WI38 (cell line): ENCODE measurements at regions not wholly inside any gene's neighbourhood (a gene's known extent, or its start where the extent isn't known, plus 50 kb on each side); places are given as distances from the start of the nearest gene placed in this dataset.

Source experiments
- H3K4me3 ChIP-seq: 2 replicates; pipeline ENCODE4 v1.5.1; 2011; ENCODE audit warnings: low read depth, mild to moderate bottlenecking, control low read depth, low read length
- TF ChIP-seq, protein P1 (sequence below): IDR thresholded peaks from 2 replicates; pipeline ENCODE4 v1.5.1; 2012; ENCODE audit warnings: low read depth, mild to moderate bottlenecking, control low read depth, low read length

DNA sequence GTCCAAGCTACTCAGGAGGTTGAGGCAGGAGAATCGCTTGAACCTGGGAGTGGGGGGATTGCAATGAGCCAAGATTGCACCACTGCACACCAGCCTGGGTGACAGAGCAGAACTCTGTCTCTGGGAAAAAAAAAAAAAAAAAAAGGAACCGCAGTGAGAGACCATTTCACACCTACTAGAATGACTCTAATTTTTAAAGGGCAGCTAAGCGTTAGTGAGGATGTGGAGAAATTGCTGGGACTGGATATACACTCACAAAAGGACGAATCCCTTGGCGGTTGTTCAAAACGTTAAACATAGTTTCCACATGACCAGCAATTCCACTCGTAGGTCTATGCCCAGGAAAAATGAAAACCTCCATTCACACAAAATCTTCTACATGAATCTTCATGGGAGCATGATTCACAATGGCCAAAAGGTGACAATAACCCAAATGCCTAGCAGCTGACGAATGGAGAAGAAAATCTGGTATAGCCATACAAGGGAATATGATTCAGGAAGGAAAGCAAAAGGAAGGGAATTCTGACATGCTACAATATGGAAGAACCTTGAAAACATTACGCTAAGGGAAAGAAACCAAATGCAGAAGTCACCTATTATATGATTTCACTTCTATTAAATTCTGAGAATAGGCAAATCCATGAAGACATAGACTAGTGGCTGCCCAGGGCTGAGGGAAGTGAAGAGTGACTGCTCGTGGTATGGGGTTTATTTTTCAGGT is 127.0 kb downstream of the CHSY1 start:
- TF ChIP-seq, protein P1, sequence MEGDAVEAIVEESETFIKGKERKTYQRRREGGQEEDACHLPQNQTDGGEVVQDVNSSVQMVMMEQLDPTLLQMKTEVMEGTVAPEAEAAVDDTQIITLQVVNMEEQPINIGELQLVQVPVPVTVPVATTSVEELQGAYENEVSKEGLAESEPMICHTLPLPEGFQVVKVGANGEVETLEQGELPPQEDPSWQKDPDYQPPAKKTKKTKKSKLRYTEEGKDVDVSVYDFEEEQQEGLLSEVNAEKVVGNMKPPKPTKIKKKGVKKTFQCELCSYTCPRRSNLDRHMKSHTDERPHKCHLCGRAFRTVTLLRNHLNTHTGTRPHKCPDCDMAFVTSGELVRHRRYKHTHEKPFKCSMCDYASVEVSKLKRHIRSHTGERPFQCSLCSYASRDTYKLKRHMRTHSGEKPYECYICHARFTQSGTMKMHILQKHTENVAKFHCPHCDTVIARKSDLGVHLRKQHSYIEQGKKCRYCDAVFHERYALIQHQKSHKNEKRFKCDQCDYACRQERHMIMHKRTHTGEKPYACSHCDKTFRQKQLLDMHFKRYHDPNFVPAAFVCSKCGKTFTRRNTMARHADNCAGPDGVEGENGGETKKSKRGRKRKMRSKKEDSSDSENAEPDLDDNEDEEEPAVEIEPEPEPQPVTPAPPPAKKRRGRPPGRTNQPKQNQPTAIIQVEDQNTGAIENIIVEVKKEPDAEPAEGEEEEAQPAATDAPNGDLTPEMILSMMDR: no peak
- no peak overlapping the region for H3K4me3 ChIP-seq

DNA sequence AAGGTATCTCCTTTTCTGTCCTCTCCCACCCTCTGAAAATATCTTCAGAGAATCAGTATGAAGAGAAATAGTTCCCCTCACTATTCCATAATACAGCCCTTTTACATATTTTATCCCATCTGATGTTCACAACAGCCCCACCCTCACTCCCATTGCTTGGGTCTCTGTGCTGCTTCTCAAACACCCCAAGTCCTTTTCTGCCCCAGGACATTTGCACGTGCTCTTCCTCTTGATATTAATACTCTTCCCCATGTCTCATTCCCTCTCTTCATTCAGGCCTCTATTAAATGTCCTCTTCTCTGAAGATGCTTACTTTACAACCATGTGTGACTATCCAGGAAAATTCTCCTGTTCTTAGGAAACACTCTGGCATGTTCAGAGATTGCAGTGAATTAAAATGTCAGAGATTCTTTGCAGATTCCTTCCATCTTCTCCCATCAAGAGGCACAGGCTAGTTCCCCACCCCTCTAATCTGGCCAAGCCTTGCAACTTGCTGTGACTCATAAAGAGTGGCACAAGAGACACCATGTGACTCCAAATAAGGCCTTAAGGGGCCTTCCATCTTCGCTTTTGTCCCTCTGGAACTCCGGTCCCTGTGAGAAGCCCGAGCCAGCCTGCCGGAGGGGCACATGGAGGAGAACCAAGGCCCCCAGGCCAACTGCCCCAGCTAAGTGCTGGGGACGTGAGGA is 128.5 kb downstream of the CHSY1 start:
- no peak overlapping the region for H3K4me3 ChIP-seq
- TF ChIP-seq, protein P1: no peak

GRCh38 chr15:101122806-101123205 is 129.0 kb downstream of the CHSY1 start:
- H3K4me3 ChIP-seq: no peak overlapping the region
- TF ChIP-seq, protein P1: no peak

DNA sequence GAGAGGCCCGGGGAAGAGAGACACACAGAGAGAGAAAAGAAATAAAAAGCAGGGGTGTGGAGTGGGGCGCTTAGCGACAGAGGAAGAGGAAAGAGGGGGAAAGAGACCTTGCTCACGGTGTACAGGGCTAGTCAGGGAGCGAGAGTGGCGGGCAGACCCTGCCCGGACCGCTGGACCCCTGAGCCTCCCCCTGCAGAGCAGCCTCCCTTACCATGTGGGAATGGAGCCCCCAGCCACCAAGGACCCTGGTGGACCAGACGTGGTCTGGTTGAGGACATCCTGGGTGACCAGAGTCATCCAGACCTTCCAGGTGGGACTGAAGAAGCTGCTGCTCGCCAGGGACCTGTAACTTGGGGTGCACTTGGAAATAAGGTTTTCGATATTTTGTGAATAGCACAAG is 129.6 kb downstream of the CHSY1 start:
- TF ChIP-seq, protein P1: no peak
- peak overlapping the region; percentile 3; the same call in 1 of the 2 replicates for H3K4me3 ChIP-seq

- TF ChIP-seq, protein P1: peak; percentile 53
Observed at GRCh38 chr15:101121511-101122090, 130.2 kb downstream of the CHSY1 start.

DNA sequence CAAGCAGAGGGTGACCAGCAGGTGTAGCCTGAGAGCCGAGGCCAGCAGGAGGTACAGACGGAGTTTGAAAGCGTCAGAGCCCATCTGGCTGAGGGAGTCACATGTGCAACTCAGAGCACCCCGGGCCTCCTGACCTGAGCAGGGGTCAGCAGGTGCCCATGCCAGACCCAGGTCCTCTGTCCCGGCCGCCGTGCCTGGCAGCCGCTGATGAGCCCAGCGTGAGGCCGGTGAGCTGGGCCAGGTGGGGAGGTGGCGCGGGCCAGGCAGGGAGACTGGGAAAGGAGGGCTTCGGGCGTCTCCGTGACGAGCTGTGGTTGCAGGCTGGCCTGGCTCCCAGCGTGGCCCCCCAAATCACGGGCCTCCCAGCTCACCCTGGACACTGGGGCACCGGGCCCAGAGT is 130.9 kb downstream of the CHSY1 start:
- TF ChIP-seq, protein P1: no peak
- no peak overlapping the region for H3K4me3 ChIP-seq

More at GRCh38 chr15:101121511-101122090, 130.2 kb downstream of the CHSY1 start:
- H3K4me3 ChIP-seq: peak overlapping the region; percentile 3

- no peak overlapping the region for H3K4me3 ChIP-seq
- TF ChIP-seq, protein P1: no peak
Observed at GRCh38 chr15:101120473-101120872, 131.4 kb downstream of the CHSY1 start.
